Skeletal muscle tissue (tissue), 3 donors: ENCODE measurements at regions not wholly inside any gene's neighbourhood (a gene's known extent, or its start where the extent isn't known, plus 50 kb on each side); places are given as distances from the start of the nearest gene placed in this dataset.

Experiments used
- H3K27ac ChIP-seq: one replicate; pipeline ENCODE4 v1.7.0; 2013; ENCODE audit warnings: mild to moderate bottlenecking, low read depth, low read length, inconsistent platforms
- H3K27me3 ChIP-seq, 3 donors: one replicate each; pipeline ENCODE4 v1.7.0; 2013; ENCODE audit warnings: low read length in 3 of 3; ENCODE audit not compliant: control insufficient read depth in 3 of 3, insufficient read depth in 3 of 3
- H3K36me3 ChIP-seq, 3 donors: one replicate each; pipeline ENCODE4 v1.7.0; 2013; ENCODE audit warnings: low read length in 3 of 3; ENCODE audit not compliant: control insufficient read depth in 3 of 3, insufficient read depth in 3 of 3
- H3K4me1 ChIP-seq, 3 donors: one replicate each; pipeline ENCODE4 v1.7.0; 2013; ENCODE audit warnings: low read length in 3 of 3, mild to moderate bottlenecking in 3 of 3; ENCODE audit not compliant: control insufficient read depth in 3 of 3, insufficient read depth in 3 of 3
- H3K4me3 ChIP-seq, 3 donors: one replicate each; pipeline ENCODE4 v1.7.0; 2013; ENCODE audit warnings: low read length in 3 of 3
- H3K9ac ChIP-seq, 3 donors: one replicate each; pipeline ENCODE4 v1.7.0; 2013; ENCODE audit warnings: low read length in 3 of 3, mild to moderate bottlenecking in 3 of 3, moderate library complexity in 2 of 3, low read depth in 1 of 3
- H3K9me3 ChIP-seq, 3 donors: one replicate each; pipeline ENCODE4 v1.7.0; 2013; ENCODE audit warnings: low read length in 3 of 3; ENCODE audit not compliant: control insufficient read depth in 3 of 3
- donor health status: Osteomylitis.

DNA sequence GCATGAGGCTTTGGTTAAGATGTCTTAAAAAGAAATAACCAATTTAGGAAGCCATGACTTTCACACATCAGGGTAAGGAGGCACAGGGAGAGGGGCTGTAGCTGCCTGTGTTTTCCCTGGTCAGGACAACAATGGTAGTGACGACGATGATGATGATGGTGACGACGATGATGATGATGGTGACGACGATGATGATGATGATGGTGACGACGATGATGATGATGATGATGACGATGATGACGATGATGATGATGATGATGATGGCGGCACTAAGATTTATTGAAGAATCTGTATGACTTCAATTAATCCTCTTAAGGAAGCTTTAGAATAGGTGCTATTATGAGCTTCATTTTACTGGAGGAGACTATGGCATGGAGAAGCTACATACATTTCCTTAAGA, 284.1 kb upstream of the TNRC6C start:
- no peaks in the 10 kb centered on the region for H3K9me3 ChIP-seq
- peaks cover 0 to 12% (median 4%) of the 10 kb centered on the region in 3 donors for H3K4me1 ChIP-seq

DNA sequence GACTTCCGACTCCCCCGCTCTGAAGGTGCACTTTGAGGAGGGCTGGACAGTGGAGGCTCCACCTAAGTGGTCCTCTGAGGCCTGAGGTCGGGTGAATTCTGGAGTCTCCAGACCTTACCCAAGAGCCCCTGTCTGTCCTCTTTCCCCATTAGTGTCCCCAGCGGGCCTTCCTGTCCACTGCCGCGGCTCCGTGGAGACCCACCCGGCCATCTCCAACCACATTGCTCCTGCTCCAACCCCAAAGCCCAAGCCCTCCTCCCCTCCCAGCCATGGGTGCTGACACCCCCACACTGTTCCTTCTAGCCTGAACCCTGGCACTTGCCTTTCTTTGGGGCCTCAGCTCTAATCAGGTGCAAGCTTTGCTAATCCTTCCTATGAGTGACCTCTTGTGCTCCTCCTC, 283.1 kb upstream of the TNRC6C start:
- H3K9ac ChIP-seq: no peak overlapping the region
- no peak overlapping the region for H3K27ac ChIP-seq
- no peaks in the 10 kb centered on the region for H3K9me3 ChIP-seq
- peaks cover 10 to 26% (median 13%) of the 10 kb centered on the region in 3 donors for H3K27me3 ChIP-seq
- H3K4me1 ChIP-seq: peaks cover 0 to 15% (median 4%) of the 10 kb centered on the region in 3 donors
- H3K36me3 ChIP-seq: no peaks in the 10 kb centered on the region
- H3K4me3 ChIP-seq: no peak overlapping the region

More for the DNA sequence above, 284.1 kb upstream of the TNRC6C start:
- no peak overlapping the region for H3K9ac ChIP-seq
- peaks cover 8 to 23% (median 10%) of the 10 kb centered on the region in 3 donors for H3K27me3 ChIP-seq
- H3K36me3 ChIP-seq: no peaks in the 10 kb centered on the region
- H3K27ac ChIP-seq: no peak overlapping the region
- no peak overlapping the region for H3K4me3 ChIP-seq

DNA sequence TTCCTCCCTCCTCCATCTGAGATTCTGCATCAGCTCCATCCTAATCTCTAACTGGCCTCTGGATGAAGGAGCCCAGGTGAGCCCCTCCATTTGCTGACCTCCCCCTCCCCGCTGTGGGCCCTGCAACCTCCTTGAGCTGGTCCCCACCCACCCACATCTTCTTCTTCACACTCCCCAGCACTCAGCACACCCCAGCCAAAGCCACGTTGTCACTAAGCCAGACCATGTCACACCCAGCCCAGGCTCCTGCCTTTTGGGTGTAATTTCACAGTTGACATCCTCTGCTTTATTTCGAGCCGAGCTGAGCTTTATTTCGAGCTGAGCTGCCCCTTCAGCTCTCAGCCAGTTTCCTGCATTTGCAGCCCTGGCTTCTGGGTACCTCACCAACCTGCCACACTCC, 282.7 kb upstream of the TNRC6C start:
- Histone ChIP-seq H3K36me3 (no peaks in the 10 kb centered on the region), H3K4me1 (peaks cover 0 to 15% (median 4%) of the 10 kb centered on the region in 3 donors), H3K9me3 (no peaks in the 10 kb centered on the region), H3K27ac (no peak overlapping the region), H3K4me3 (no peak overlapping the region), H3K9ac (no peak overlapping the region), H3K27me3 (peaks cover 10 to 26% (median 16%) of the 10 kb centered on the region in 3 donors)

DNA sequence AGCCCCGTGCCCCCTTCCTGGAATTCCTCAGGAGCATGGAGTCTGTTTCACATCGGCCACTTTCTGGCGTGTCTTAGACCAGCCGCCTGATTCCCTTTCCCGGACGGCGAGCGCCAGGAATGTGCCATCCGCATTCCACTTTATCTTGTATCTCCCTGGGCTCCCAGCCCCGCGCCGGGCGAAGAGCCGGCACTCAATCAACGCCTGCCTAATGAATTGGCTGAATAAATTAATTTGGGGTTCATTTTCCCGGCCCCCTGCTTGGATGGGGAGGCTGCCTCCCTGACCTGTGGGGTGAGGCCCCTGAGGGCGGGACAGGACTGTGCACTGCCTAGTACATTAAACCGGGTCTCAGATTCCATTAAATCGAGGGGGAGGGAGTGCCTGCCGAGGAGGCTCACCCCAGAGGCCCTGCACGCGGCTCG, 282.3 kb upstream of the TNRC6C start:
- Histone ChIP-seq H3K4me1 (peaks cover 0 to 17% (median 4%) of the 10 kb centered on the region in 3 donors), H3K9ac (no peak overlapping the region), H3K4me3 (no peak overlapping the region), H3K27me3 (peaks cover 10 to 26% (median 17%) of the 10 kb centered on the region in 3 donors), H3K9me3 (no peaks in the 10 kb centered on the region), H3K27ac (no peak overlapping the region), H3K36me3 (no peaks in the 10 kb centered on the region)

DNA sequence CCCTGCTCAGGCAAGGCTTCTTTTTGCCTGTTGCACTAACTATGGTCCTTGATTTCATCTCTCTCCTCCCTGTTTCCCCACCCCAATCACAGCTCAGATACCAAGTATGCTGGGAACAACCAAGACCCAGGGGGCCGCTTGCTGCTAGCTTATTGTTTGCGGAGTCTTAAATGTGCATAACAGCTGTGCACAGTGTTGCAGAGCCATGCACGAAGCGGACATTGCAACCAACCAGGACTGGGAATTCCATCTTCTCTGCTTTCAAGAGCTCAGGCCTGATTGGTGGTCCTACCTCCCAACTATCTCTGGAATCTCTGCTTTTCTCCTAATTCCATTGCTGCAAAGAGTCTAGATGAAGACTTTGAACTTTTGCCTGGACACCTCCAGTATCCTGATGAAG, 281.3 kb upstream of the TNRC6C start:
- H3K4me1 ChIP-seq: peaks cover 0 to 23% (median 10%) of the 10 kb centered on the region in 3 donors
- no peaks in the 10 kb centered on the region for H3K9me3 ChIP-seq
- no peak overlapping the region for H3K9ac ChIP-seq
- no peak overlapping the region for H3K27ac ChIP-seq
- H3K4me3 ChIP-seq: no peak overlapping the region
- H3K36me3 ChIP-seq: no peaks in the 10 kb centered on the region
- peaks cover 10 to 26% (median 17%) of the 10 kb centered on the region in 3 donors for H3K27me3 ChIP-seq

DNA sequence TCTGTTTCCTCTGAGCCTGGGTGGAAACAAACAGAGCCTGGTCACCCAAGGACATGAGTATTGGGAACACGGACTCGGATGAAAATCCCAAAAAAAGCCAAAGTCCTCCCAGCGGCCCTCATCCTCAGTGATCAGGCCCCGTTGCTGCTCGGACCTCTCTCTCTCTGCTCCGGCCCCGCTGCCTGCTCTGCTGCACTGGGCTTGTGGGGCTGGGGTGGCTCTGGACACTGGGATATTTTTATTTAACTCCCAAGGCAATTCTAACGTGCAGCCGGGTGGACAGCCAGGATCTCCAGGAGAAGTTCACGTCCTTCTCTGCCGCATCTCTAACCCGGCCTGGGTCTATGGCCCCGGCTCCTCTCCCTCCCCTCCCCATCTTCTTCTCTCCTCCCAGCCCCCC, 280.9 kb upstream of the TNRC6C start:
- Histone ChIP-seq H3K36me3 (no peaks in the 10 kb centered on the region), H3K4me3 (no peak overlapping the region), H3K9me3 (no peaks in the 10 kb centered on the region), H3K9ac (no peak overlapping the region), H3K27ac (no peak overlapping the region), H3K27me3 (peaks cover 10 to 26% (median 17%) of the 10 kb centered on the region in 3 donors), H3K4me1 (peaks cover 0 to 23% (median 10%) of the 10 kb centered on the region in 3 donors)

DNA sequence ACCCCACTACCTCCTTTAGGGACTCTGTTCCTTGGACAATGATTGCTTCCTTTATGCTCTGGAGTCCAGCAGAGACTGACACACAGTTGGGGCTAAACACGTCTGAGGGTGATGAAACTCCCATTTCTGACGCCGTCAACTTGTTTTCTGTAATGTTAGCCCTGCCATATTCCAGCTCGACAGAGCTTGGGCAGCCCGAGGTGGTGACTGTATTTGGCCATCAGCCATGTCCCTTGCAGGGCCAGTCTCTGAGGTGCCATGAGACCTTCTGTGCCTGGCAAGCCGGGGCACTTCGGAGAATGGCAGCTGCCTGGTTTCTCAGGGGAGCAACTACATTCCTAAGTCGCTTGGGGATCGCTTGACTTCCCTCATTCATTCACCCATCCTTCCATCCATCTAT, 278.9 kb upstream of the TNRC6C start:
- Histone ChIP-seq H3K9me3 (no peaks in the 10 kb centered on the region), H3K27ac (no peak overlapping the region), H3K36me3 (no peaks in the 10 kb centered on the region)

DNA sequence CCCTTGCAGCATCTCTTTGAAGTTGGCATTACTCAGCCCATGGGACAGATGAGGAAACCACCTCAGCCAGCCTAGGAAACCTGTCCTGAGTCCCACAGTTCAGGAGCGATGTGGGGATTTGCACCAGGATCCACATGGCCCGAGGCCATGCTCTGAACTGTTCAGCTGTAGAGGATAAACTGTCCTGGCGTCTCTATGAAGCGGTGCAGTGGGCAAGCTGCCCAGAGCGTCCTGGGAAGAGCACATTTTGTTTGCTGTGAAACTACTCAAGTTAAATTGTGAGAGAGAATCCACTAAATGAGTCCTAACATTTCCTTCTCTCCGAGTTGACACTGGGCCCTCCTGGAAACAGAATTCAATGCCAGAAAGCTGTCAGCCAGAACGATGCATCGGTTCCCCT, 276.6 kb upstream of the TNRC6C start:
- Histone ChIP-seq H3K9ac (no peak overlapping the region), H3K4me3 (no peak overlapping the region), H3K9me3 (no peaks in the 10 kb centered on the region), H3K4me1 (peaks cover 0 to 18% (median 8%) of the 10 kb centered on the region in 3 donors), H3K27ac (no peak overlapping the region), H3K27me3 (peaks cover 10 to 21% (median 11%) of the 10 kb centered on the region in 3 donors), H3K36me3 (no peaks in the 10 kb centered on the region)

More for the DNA sequence above, 278.9 kb upstream of the TNRC6C start:
- Histone ChIP-seq H3K9ac (no peak overlapping the region), H3K4me1 (peaks cover 0 to 23% (median 10%) of the 10 kb centered on the region in 3 donors), H3K27me3 (peaks cover 10 to 26% (median 21%) of the 10 kb centered on the region in 3 donors), H3K4me3 (no peak overlapping the region)

DNA sequence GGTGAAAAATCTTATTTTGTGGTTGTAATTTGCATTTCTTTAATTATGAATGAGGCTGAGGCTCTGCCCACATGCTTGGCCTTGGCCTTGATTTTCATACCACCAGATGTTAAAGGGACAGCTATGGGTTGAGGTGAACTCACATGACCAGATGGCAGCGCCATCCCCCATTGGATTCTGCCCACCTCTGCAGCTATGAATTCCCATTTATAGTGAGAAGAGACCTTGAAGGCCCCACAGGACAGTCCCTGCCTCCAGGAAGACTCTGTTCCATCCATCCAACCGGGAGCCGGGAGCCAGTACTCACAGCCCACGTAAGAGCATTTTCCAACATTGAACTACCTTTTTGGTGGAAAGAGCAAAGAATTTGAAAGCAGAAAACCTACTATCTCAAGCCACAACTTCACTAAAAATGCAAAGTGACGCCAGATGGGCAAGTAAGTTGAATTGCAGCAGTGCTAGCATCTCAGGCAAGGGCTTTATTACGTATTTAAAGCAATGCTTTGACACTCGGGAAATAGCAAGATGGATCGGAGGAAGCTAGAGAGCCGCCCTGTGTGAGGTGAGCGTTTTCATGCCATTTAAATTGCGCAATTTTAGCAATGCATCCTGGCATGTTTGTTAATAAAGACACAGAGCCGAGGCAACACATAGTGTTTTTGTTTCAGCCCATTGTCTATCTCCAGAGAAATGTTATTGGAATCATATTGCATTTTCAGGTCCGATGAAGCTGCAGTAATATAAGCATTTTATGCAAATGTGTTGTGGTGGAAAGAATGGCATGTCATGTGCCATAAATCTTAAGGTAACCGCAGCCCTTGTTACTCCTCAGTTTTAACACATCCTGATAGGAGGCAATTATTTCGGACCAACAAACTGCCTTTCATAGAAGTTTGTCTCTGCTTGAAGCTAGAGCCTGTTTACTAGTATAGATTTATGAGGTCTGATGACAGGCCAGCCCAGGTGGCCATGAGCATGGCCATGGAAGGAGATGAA, 273.4 kb upstream of the TNRC6C start:
- Histone ChIP-seq H3K9ac (no peak overlapping the region), H3K4me1 (peaks cover under 1 to 8% (median 5%) of the 10 kb centered on the region in 3 donors), H3K36me3 (no peaks in the 10 kb centered on the region), H3K27me3 (peaks cover 0 to 11% (median 8%) of the 10 kb centered on the region in 3 donors), H3K27ac (no peak overlapping the region), H3K4me3 (no peak overlapping the region), H3K9me3 (no peaks in the 10 kb centered on the region)

DNA sequence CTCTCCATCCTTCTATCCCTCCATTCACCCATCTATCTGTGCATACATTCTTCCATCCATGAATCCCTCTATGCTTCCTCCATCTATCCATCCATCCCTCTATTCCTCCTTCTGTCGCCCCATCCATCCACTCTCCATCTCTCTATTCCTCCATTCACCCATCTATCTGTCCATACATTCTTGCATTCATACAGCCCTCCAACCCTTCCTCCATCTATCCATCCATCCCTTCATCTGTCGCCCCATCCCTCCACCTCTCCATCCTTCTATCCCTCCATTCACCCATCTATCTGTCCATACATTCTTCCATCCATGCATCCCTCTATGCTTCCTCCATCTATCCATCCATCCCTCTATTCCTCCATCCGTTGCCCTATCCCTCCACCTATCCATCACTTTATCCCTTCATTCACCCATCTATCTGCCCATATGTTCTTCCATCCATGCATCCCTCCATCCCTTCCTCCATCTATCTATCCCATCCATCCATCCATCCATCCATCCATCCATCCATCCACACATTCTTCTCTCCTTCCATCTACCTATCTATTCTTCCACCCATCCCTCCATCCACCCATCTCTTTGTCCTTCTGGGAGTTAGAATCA, 272.5 kb upstream of the TNRC6C start:
- Histone ChIP-seq H3K27ac (no peak overlapping the region), H3K9me3 (no peaks in the 10 kb centered on the region), H3K4me1 (peaks cover 6 to 10% (median 10%) of the 10 kb centered on the region in 3 donors), H3K36me3 (no peaks in the 10 kb centered on the region), H3K4me3 (no peak overlapping the region), H3K9ac (no peak overlapping the region), H3K27me3 (peaks cover 4 to 17% (median 13%) of the 10 kb centered on the region in 3 donors)
